NCI-H2196 (cell line): ENCODE measurements at regions not wholly inside any gene's neighbourhood (a gene's known extent, or its start where the extent isn't known, plus 50 kb on each side); places are given as distances from the start of the nearest gene placed in this dataset.

Experiments used
- DNase-seq: peaks from one replicate; lab custom pipeline; 2025; ENCODE audit not compliant: unreplicated experiment; lab: John Stamatoyannopoulos, UW

GRCh38 chr2:181241366-181241765 is 215.8 kb upstream of the ITGA4 start:
- no peak for DNase-seq

- no peak for DNase-seq
Measured at GRCh38 chr2:181241797-181242196, 215.4 kb upstream of the ITGA4 start.

- DNase-seq: no peak
Measured at GRCh38 chr2:181242262-181242661, 214.9 kb upstream of the ITGA4 start.

- DNase-seq: no peak
Measured at GRCh38 chr2:181243319-181243718, 213.9 kb upstream of the ITGA4 start.

- no peak for DNase-seq
Measured at GRCh38 chr2:181250691-181251090, 206.5 kb upstream of the ITGA4 start.

- DNase-seq: no peak
Measured at GRCh38 chr2:181252262-181253148, 204.7 kb upstream of the ITGA4 start.

GRCh38 chr2:181253438-181253837 is 203.7 kb upstream of the ITGA4 start:
- DNase-seq: no peak

- no peak for DNase-seq
Measured at GRCh38 chr2:181255651-181256050, 201.5 kb upstream of the ITGA4 start.

- no peak for DNase-seq
Measured at GRCh38 chr2:181258720-181259119, 198.5 kb upstream of the ITGA4 start.

GRCh38 chr2:181262782-181263181 is 194.4 kb upstream of the ITGA4 start:
- no peak for DNase-seq

- no peak for DNase-seq
Measured at GRCh38 chr2:181264001-181264400, 193.2 kb upstream of the ITGA4 start.

GRCh38 chr2:181264441-181264840 is 192.7 kb upstream of the ITGA4 start:
- no peak for DNase-seq

- no peak for DNase-seq
Measured at GRCh38 chr2:181266614-181267013, 190.6 kb upstream of the ITGA4 start.

GRCh38 chr2:181268174-181268867 is 188.9 kb upstream of the ITGA4 start:
- DNase-seq: no peak

- DNase-seq: no peak
Measured at GRCh38 chr2:181273986-181274385, 183.2 kb upstream of the ITGA4 start.

- no peak for DNase-seq
Measured at GRCh38 chr2:181275643-181276070, 181.5 kb upstream of the ITGA4 start.

GRCh38 chr2:181281206-181281832 is 175.9 kb upstream of the ITGA4 start:
- no peak for DNase-seq

GRCh38 chr2:181285116-181285515 is 172.1 kb upstream of the ITGA4 start:
- no peak for DNase-seq

GRCh38 chr2:181289698-181290097 is 167.5 kb upstream of the ITGA4 start:
- DNase-seq: no peak

GRCh38 chr2:181290182-181290581 is 167.0 kb upstream of the ITGA4 start:
- no peak for DNase-seq

GRCh38 chr2:181294979-181295378 is 162.2 kb upstream of the ITGA4 start:
- DNase-seq: no peak
